HG02623 (cell line): ENCODE measurements at regions not wholly inside any gene's neighbourhood (a gene's known extent, or its start where the extent isn't known, plus 50 kb on each side); places are given as distances from the start of the nearest gene placed in this dataset.

ENCODE experiments used
- ATAC-seq: cut with Tn5 transposase; IDR thresholded peaks from one replicate; pipeline ENCODE4 v1.9.1; 2021; ENCODE audit warnings: moderate library complexity; ENCODE audit not compliant: unreplicated experiment

DNA sequence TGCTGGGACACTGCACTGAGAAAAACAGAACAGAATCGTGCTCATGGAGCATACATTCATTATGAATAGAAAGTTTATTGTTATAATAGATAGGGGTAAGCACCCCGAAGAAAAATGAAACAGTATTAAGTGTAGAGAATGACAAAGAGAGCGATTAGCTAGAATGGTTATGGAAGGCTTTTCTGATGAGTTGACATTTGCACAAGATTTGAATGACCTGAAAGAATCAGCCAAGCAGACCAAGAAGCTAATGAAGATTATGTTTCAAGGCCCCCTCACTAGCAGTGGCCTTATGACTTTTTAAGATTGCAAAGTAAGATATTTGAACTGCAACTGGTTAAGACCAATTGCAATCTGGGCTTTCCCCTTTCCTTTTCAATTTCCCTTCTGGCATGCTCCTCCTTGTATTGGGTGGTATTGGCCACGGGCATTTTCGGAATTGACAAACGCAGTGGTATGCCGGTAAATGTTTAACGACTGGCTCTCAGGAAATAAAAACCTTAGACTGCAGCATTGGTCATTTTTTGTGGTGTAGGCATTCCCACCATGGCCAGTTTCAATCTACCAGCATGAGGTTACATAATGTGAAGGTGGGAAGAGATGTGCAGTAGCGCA, 120.0 kb upstream of the CITED2 start:
- ATAC-seq: no peak

DNA sequence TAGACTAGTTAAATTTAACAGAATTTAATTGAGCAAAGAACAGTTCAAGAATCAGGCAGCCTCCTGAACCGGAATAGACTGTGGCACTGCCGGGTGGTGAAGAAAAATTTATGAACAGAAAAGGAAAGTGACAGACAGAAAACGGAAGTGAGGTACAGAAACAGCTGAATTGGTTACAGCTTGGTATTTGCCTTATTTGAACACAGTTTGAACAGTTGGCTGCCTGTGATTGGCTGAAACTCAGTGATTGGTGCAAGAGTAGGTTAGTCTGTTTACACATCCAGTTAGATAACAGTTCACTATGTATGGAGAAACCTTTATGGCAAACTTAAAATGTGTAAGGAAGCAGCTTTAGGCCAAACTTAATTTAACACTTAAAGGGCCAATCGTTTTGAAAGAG, 116.0 kb upstream of the CITED2 start:
- no peak for ATAC-seq

DNA sequence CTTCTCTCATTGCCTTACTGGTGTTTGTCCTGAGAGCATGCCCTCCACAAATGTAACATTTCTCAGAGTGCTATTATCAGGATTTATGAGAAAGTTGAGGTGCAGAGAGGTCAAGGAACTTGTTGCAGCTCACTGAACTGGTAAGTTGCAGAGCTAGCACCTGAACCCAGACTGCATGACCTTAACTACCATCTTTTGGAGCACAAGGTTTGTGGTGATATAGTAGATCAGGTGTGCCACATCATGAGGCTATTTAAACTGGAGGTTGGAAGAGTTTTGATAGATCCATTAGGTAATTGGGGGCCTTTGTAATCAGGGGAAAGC, 112.0 kb upstream of the CITED2 start:
- ATAC-seq: no peak

DNA sequence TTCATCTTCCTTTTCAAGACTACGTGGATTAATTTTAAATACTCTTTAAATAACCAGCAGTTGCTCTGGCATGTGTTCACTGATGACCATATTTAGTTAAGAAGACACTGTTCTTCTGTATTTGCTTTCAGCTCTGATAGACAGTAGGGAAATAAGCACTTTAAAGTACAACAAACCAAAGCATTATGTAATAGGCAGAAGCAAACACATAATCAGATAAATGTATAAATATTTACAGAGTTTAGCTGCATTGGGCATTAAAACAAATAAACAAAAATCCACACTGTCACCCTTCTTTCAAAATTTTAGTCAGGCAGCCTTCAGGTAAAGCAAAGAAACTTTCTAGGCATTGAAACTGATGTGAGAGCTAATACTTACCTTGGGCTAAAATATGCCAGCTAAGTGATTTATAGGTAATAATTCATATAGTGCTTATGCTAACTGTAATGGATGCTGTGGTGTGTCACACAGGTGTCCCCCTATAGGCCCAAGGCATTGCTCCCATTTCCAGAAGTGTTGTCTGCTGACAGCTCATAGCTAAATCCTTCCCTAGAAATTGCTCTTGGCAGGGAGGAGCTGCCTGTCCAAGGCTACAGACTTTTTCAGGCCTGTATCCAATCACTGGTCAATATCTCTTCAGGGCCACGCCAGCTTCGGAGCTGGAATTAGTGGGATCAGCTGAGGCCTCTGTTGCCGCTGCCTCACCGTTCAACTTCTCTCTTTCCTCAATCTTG, 111.5 kb upstream of the CITED2 start:
- ATAC-seq: no peak

DNA sequence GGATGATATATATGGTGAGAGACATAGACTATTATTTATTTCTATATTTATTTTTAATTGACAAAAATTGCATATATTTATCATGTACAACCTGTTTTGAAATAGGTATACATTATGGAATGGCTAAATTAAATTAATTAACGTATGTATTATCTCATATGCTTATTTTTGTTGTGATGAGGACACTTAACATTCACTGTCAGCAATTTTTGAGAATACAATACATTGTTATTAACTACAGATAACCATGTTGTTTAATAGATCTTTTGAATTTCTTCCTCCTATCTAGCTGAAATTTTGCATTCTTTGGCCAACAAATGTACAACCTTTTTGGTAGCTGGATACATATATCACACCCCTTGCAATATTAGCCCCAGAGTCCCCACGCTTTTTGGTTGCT, 110.7 kb upstream of the CITED2 start:
- ATAC-seq: no peak

DNA sequence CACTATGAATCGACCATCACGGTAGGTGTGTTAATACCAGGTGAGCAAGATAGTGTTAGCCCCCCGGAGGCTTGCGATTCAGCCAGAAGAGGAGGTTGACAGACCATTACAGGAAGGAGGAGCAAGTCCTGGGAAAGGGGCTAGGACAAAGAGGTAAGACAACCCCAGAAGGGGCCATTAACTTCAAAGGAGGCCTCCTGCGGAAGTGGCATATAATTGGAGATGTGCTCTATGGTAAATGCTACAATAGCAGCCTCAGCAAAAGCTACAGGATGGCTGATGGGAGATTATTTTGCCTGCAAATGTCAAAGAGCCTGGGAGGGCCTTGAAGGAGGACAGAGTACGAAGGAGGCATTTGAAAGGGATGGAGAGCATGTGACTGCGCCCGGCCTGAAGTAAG, 108.6 kb upstream of the CITED2 start:
- no peak for ATAC-seq

DNA sequence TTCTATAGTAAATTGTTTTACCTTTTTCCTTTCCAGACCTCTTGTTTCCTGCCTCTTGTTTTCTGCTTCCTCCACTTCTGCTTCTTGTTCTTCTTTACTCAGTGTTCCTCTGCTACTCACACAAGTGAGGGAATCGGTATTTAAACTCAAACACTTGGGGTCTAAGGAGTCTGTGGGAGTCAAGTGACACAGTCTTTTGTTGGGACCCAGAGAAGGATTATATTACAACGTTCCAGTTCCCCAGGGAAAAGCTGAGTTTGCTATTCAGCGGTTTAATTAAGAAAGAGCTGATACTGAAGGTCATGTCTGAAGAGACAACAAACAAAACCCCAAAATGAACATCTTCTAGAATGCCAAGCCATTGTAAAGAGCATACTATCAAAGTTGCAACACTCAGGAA, 107.8 kb upstream of the CITED2 start:
- ATAC-seq: no peak

DNA sequence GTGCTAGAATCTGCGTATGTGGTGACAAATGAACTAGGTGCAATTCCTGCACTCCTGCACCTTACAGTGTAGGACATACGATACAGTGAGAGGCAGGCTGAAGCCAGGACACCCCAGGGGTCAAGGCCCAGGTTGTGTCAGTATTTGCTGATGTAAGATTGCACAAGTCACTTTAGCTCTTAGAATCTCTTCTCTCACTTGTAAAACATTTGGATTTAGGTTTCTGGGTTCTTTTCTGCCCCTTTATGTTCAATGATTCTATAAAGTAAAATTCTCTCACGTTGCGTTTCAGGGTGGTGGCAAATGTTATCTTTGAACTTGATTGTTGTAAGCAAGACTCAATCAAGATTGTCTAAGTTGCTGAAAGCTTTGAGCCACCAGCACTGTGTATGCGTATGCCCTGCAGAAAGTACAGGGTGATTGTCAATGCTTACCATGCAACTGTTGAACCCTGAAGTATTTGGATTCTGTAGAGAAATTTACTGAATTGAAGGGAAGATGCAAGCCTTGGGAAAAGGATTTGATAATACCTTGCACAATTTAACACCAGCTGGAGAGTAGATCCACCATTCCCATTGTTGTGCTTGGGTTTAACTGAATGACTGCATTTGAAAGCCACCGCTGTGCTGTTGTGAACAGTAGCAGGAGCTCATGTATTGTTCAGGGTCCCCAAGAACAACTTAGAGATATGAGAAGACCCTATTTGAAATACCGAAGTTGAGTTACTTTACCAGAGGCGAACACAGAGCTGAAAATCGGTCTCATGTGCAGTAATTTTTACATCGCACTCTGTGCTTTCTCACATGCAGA, 106.1 kb upstream of the CITED2 start:
- ATAC-seq: no peak

DNA sequence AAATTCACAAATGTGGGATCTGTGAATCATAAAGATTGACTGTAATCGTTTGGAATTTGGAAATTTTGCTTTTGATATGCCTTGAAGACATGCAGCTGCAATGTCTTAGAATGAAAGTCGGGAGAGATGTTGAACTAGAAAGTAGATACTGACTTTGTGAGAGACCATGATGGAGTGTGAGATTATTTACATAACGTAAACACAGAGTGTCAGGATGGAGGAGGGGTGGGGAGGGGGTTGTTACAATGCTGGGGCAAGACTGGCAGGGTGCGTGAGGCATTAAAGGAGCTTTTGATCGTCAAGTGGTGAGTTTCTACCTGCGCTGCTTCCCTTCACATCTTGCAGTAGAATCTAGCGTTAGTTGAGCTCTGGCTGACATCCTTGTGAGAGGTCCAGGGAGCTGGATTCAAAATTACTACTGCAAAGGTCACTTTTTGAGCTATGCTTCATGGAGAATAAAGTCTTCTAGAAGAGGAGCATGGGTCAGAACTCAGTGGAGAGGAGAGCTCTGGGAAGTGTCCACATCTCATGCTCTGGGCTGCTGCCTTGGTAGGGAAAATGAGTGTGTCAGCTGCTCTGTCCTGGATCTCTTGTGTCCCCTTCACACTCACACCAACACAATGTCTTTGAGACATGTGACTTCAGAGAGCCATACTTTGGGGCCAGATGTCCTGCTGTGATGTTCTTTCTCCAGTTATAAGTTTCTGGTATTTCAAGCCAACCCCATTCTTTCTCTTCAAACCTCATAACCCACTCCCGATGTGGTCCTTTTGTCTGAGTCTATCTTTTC, 105.2 kb upstream of the CITED2 start:
- ATAC-seq: no peak

DNA sequence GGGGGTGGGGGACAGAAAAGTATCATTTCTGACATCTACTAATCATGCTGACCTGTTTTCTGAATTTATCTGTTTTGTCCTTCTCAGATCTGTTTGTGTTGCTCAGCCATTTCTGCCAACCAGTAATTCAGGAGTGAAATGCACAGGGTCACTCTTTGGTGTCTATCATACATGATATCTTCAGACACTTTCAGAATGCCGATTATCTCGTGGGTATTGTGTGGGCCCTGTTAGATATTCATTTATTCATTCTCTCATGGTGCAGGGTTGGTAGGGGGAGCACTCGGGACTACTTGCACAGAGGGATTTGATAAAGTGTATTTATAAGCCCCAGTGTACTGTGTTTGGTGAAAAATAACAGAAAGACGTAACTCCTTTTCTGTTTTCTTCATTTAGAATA, 101.2 kb upstream of the CITED2 start:
- ATAC-seq: no peak

DNA sequence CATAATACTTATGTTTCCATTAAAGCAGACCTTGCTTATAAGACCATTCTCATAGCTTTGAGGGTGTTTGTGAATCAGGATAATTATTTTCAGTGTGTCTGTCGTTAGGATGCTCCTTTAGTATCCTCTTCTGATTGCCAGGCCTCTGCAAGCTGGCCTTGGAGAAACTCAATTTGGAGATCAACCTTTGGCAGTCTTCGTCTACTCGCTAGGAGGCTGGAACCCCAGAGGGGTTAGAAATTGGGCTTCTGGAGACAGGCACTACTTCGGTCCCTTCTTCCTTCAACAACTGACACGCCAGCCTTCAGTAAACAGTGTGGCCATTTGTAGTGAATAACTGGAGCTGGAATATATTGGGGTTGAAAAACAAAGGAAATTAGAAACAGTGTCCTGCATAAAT, 100.8 kb upstream of the CITED2 start:
- ATAC-seq: no peak

DNA sequence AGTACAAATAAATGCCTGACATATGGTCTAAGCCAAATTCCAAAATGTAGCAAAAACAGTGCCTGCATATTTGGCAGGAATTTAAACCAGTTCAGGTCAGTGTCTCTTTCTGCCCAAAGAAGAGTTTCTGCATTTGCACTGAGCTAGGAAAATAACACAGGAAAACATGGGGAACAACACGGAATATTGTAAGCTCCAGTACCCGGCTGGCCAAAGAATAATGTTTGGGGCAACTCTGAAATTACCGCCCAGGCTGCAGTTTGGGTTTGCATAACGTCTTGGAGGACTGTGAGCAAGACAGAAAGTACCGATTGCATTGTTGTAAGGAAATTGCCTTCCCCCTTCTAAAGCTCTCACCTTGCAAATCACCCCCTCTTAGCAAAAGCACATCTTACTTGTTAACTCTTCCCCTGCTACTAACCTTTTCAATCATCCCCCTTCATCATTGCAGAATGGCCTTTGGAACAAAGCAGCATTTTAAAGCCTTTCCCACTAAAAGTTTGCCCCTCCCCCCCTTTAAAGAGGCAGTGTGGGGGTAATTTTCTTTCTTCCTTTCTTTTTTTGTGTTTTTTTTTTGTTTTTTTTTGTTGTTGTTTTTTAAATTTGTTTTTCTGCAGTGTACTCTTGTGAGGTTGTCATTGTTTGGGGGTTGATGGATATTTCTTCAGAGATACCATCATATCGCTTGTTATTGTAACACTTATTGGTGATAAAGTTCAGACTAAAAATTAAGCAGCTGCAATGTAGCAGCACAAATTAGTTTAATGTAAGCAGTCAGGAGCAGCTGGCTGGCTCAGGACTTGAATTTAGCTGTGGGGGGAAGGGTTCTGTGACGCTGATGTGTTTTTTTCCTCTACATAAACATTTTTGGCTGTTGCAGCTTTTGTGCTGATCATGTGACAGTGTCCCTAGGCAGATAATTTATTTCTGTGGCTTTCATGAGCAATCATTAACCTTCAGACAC, 100.0 kb upstream of the CITED2 start:
- no peak for ATAC-seq

DNA sequence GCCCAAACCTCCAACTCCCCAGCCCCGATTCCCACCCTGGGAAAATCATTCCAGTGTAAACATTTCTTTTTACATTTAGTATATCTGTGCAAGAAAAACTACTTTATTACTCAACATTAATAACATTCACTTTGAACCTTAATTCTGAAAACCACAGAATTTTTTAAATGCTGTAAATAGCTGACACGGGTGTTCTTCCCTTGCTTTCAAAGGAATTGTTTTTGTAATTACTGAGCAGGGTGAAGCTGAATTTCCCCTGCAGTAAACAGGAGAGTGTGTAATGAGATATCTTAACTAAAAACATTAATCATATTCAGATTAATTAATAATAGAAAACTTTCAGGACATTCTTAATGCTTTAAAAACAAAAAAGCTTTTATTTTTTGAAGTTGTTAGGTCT, 99.3 kb upstream of the CITED2 start:
- ATAC-seq: no peak

DNA sequence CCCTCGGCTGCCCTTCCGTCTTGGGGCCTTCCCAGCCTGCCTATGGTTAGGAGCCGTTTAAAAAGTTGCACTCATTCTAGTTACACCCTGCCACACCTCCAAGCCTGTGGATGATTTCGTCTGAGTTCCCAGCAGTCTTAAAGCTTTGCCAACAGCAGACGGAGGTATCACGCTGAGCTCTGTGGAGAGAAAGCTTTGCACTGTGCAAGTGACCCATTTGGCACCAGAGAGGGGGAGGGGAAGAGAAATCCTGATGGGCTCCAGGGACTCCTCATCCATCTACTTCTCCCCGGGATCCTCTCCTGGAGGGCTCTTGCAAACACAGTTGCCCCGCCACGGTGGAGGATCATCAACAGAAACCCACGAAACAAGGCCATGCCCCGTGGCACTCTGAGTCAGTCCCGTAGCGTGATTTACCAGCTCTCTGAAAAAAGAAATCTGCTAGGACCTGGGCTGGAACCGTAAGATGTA, 98.8 kb upstream of the CITED2 start:
- ATAC-seq: no peak

DNA sequence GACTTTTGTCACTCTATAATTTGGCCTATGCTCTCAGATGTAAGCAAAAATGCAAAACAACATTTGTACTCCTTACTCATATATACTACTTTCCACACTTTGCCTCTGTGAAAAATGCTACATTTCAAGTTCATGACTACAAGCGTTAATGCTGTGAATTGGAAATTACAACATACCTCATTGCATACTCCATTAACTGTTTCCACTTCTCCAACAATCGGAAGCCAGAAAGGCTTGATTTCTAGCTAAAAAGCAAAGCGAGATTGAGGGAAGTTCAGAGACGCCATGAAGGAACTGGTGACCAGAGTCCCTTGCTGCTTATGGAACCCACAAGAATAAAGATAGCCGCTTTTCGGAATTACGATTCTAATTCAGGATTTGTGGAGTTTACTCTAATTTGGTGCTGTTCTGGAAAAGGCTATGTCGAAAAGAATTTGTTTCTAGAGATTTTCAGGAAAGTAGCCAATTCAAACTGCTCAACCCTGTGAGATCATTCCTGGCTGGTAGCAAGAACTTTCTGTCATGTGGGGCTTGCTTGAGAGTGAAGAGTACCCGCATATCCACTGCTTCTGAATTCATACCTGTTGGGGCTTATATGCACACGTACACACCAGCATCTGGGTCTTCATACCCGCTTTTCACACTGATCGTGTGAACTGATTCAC, 98.0 kb upstream of the CITED2 start:
- ATAC-seq: no peak

DNA sequence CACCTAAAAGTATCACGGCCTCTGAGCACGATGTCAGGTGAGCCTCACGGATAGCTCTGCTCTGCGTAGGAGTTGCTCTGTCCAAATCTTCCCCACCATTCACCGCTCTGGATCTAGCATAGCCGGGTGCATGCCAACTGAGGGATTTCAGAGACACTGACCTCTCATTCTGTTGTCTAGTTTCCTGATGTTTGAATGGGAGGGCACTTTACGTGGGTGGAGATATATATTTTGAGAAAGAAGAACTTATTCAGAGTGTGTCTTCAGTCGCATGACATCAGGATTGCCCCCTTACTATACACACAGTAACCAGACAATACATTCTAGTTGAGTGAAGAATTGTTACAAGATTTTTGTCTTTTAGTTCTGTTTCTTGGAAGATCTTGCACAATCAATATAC, 96.5 kb upstream of the CITED2 start:
- ATAC-seq: no peak

DNA sequence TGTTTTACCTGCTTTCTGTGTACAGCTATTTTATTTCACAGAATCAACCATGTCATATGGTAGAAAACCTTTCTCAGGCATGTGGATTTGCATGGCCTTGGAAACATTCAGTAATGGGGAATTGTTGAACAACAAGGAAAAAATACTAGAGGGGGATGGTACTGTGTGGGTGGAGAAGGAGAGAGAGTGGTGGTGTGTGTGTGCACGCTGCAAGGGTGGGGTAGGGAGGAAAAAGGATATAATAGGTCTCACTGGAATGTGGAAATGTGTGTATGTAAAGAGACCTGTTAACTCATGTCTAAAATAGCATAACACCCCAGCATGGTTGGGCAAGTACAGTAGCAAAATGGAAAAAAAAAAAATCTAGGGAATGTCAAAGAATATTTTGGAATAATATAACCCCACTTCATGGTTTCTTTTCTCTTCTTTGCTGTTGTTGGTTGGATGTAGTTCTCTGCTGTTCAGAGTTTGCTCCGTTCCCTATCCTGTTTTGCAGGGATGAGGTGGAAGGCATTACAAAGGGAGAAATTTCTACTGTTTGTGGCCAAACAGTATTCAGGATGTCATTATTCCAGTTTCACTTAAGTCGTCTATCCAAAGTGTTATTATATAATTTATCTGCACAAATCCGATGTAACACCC, 93.9 kb upstream of the CITED2 start:
- no peak for ATAC-seq

DNA sequence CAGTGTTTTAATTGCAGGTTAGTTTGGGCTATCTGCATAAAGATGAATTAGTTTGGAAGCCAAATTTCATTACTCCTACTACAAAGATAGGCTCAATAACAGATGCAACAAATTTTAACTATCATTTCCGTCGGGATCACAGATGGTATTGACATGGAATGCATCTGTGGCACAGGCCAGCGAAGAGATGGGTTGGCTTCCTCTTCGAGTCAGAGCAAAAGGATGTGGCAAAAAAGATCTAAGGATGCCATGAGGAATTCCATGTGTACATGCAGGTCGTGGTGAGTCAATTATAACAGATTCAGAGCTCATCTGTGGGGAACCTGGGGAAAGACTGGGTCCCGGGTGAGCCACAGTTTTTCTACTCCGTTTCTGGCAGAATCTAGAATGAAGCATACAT, 83.0 kb upstream of the CITED2 start:
- ATAC-seq: no peak

DNA sequence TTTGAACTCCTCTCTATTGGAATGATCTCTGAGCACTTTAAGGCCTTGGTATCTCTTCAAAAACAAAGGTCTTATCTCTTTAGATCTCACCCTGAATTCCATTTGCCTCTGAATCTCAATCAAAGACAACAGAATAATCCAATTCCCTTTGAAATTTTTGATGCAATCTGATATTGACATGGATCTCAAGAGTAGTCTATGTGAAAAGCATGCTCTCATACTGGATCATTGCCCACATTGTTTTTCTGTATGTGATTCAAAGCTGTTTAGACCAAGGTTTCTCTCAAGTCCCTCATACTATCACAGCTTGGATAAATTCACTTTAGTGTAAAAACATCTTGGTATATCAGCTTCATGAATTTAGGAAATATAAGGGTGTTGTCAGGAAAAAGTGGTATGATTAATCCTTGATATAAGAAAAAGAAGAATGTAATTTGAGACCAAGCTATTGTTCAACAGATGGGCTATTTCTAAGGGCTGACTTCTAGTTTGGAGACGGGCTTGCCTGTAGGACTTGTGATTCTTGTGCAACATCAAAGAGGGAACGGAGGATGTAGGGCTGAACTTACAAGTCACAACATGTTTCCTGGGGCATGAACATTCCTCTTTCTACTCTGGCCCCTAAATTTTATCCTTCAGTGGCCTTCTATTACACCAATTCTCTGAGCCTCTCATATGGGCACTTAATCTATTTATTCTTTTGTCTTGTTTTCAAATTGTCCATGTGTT, 77.9 kb upstream of the CITED2 start:
- no peak for ATAC-seq
